SK-N-SH (cell line): ENCODE measurements at regions not wholly inside any gene's neighbourhood (a gene's known extent, or its start where the extent isn't known, plus 50 kb on each side); places are given as distances from the start of the nearest gene placed in this dataset.

Source experiments
- CTCF ChIA-PET: fragments of 300-600, 350-600 bp; formaldehyde crosslinking; extraction: SDS; loops from one replicate; lab custom pipeline; 2021; lab: Yijun Ruan, JAX
- POLR2A ChIA-PET: fragments of 350-600 bp; sonication (Branson Sonifier 250); formaldehyde crosslinking; extraction: SDS; loops from one replicate; lab custom pipeline; 2020; ENCODE audit warnings: antibody characterized with exemption, inconsistent platforms; lab: Yijun Ruan, JAX
- DNase-seq: peaks from one replicate; pipeline ENCODE4 v3.0.0; 2012
- H2AFZ ChIP-seq: fragments of 200-600 bp; sonication (generic); 2 replicates; pipeline ENCODE4 v1.8.1; 2016; ENCODE audit warnings: antibody characterized with exemption, mild to moderate bottlenecking, low read depth
- H3F3A ChIP-seq: fragments of 200-600 bp; sonication (generic); replicated peaks from 2 replicates; pipeline ENCODE3; 2016; ENCODE audit warnings: antibody characterized with exemption, mild to moderate bottlenecking; ENCODE audit not compliant: insufficient read depth
- H3K27ac ChIP-seq, 2 experiments: fragments of 200-500 bp in 1 of 2; fragments of 200-600 bp in 1 of 2; sonication (Bioruptor generic) in 1 of 2; sonication (generic), shearing (Covaris generic) in 1 of 2; 2 replicates each; pipeline versions ENCODE4 v1.5.1 to v1.6.1; 2014 to 2016; ENCODE audit warnings: low read depth in 2 of 2, inconsistent platforms in 1 of 2, low read length in 1 of 2, mild to moderate bottlenecking in 1 of 2, mixed read lengths in 1 of 2
- H3K27me3 ChIP-seq: fragments of 200-600 bp; sonication (generic), shearing (Covaris generic); 2 replicates; pipeline ENCODE4 v1.6.1; 2016; ENCODE audit warnings: mixed run types; ENCODE audit not compliant: insufficient read depth
- H3K36me3 ChIP-seq, 2 experiments: fragments of 200-500 bp in 1 of 2; fragments of 200-600 bp in 1 of 2; sonication (Bioruptor generic) in 1 of 2; sonication (generic) in 1 of 2; replicated peaks in 1 of 2; 2 replicates each; pipeline versions ENCODE3 to v1.5.1; 2014 to 2016; ENCODE audit warnings: low read length in 1 of 2, mild to moderate bottlenecking in 1 of 2; ENCODE audit not compliant: insufficient read depth in 2 of 2, control insufficient read depth in 1 of 2
- H3K4me1 ChIP-seq, 2 experiments: fragments of 200-500 bp in 1 of 2; fragments of 200-600 bp in 1 of 2; sonication (Bioruptor generic) in 1 of 2; sonication (generic), shearing (Covaris generic) in 1 of 2; 2 replicates each; pipeline versions ENCODE4 v1.5.1 to v1.6.1; 2014 to 2016; ENCODE audit warnings: low read depth in 1 of 2, low read length in 1 of 2, mixed run types in 1 of 2; ENCODE audit not compliant: insufficient read depth in 2 of 2, control insufficient read depth in 1 of 2
- H3K4me2 ChIP-seq: fragments of 200-600 bp; sonication (generic), shearing (Covaris generic); 2 replicates; pipeline ENCODE4 v1.6.1; 2017; ENCODE audit warnings: mixed run types
- H3K4me3 ChIP-seq, 2 experiments: fragments of 200-500 bp in 1 of 2; fragments of 200-600 bp in 1 of 2; sonication (Bioruptor generic) in 1 of 2; sonication (generic), shearing (Covaris generic) in 1 of 2; 2 replicates each; pipeline versions ENCODE4 v1.5.1 to v1.8.1; 2014 to 2016; ENCODE audit warnings: low read depth in 2 of 2, inconsistent platforms in 1 of 2, low read length in 1 of 2, mild to moderate bottlenecking in 1 of 2, mixed read lengths in 1 of 2, moderate library complexity in 1 of 2
- H3K79me2 ChIP-seq: fragments of 200-600 bp; sonication (generic); 2 replicates; pipeline ENCODE4 v1.8.1; 2017; ENCODE audit warnings: mild to moderate bottlenecking; ENCODE audit not compliant: insufficient read depth
- H3K9ac ChIP-seq: fragments of 200-600 bp; sonication (generic); 2 replicates; pipeline ENCODE4 v1.6.1; 2017; ENCODE audit warnings: mixed run types
- H3K9me2 ChIP-seq: fragments of 200-600 bp; sonication (generic); 2 replicates; pipeline ENCODE4 v1.6.1; 2017; ENCODE audit warnings: mixed run types
- H3K9me3 ChIP-seq: fragments of 200-600 bp; sonication (generic); 2 replicates; pipeline ENCODE4 v1.6.1; 2017; ENCODE audit warnings: mixed run types, mild to moderate bottlenecking, moderate library complexity
- H4K20me1 ChIP-seq: fragments of 200-600 bp; sonication (generic); 2 replicates; pipeline ENCODE4 v1.6.1; 2017; ENCODE audit warnings: mild to moderate bottlenecking, mixed run types; ENCODE audit not compliant: insufficient read depth
- CTCF ChIP-seq: fragments of 200-600 bp; sonication (generic); IDR thresholded peaks from 2 replicates; pipeline ENCODE4 v1.6.1; 2017; ENCODE audit warnings: antibody characterized with exemption, mild to moderate bottlenecking, moderate library complexity
- EP300 ChIP-seq, 2 experiments: IDR thresholded peaks; 2 replicates each; pipeline versions ENCODE4 v1.4.0 to v1.6.1; 2012; ENCODE audit warnings: borderline replicate concordance in 1 of 2, low read depth in 1 of 2, low read length in 1 of 2
- EZH2phosphoT487 ChIP-seq: fragments of 200-600 bp; sonication (generic); IDR thresholded peaks from 2 replicates; pipeline ENCODE4 v1.6.1; 2017; ENCODE audit warnings: low read depth, mixed run types, mild to moderate bottlenecking, antibody characterized with exemption, moderate library complexity, borderline replicate concordance
- FOSL2 ChIP-seq: IDR thresholded peaks from 2 replicates; pipeline ENCODE4 v1.4.0; 2012; ENCODE audit warnings: low read depth, mild to moderate bottlenecking, moderate library complexity, borderline replicate concordance
- GATA2 ChIP-seq: sonication (generic); formaldehyde crosslinking; IDR thresholded peaks from 2 replicates; pipeline ENCODE4 v1.5.0; 2020; ENCODE audit warnings: mild to moderate bottlenecking, missing genetic modification reagents
- JUND ChIP-seq: IDR thresholded peaks from 2 replicates; pipeline ENCODE4 v1.4.0; 2012
- MXI1 ChIP-seq: IDR thresholded peaks from 2 replicates; pipeline ENCODE4 v1.6.1; 2012; ENCODE audit warnings: mild to moderate bottlenecking, low read depth, low read length, improper control_type of control experiment
- NFIC ChIP-seq: IDR thresholded peaks from 2 replicates; pipeline ENCODE4 v1.4.0; 2012; ENCODE audit warnings: borderline replicate concordance
- NRF1 ChIP-seq: IDR thresholded peaks from 2 replicates; pipeline ENCODE4 v1.6.1; 2012; ENCODE audit warnings: low read depth, mild to moderate bottlenecking, low read length
- PBX3 ChIP-seq: IDR thresholded peaks from 2 replicates; pipeline ENCODE4; 2012
- POLR2AphosphoS5 ChIP-seq: IDR thresholded peaks from 2 replicates; pipeline ENCODE4 v1.6.1; 2012; ENCODE audit warnings: low read depth, low read length
- RCOR1 ChIP-seq: fragments of 150-350 bp; IDR thresholded peaks from 2 replicates; pipeline ENCODE4 v1.6.1; 2017; ENCODE audit warnings: antibody characterized with exemption, low read length
- REST ChIP-seq: IDR thresholded peaks from 2 replicates; pipeline ENCODE4 v1.6.1; 2012; ENCODE audit warnings: mild to moderate bottlenecking, low read depth, low read length, moderate library complexity
- RFX5 ChIP-seq: IDR thresholded peaks from 2 replicates; pipeline ENCODE4 v1.6.1; 2012; ENCODE audit warnings: mild to moderate bottlenecking, improper control_type of control experiment, low read length
- SIN3A ChIP-seq: IDR thresholded peaks from 2 replicates; pipeline ENCODE4 v1.6.1; 2012; ENCODE audit warnings: low read depth, mild to moderate bottlenecking, low read length, moderate library complexity, borderline replicate concordance
- SMC3 ChIP-seq: IDR thresholded peaks from 2 replicates; pipeline ENCODE4 v1.6.1; 2012; ENCODE audit warnings: low read depth, low read length, improper control_type of control experiment
- TEAD4 ChIP-seq: IDR thresholded peaks from 2 replicates; pipeline ENCODE4 v1.4.0; 2012; ENCODE audit warnings: mild to moderate bottlenecking, borderline replicate concordance; ENCODE audit not compliant: insufficient read depth
- ZBTB33 ChIP-seq: IDR thresholded peaks from 2 replicates; pipeline ENCODE4 v1.4.0; 2012; ENCODE audit warnings: low read depth, borderline replicate concordance
- WGBS: methylation state at CpG from one replicate; pipeline ENCODE4 v1.1.6; 2017; ENCODE audit warnings: low lambda C conversion rate; 5-methylcytosine and 5-hydroxymethylcytosine counted together

- Histone ChIP-seq H3K9me3 (no peaks in the 10 kb centered on the region), H3K4me2 (no peak overlapping the region), H3K9me2 (no peaks in the 10 kb centered on the region), H3K9ac (no peak overlapping the region), H3F3A (peaks cover 11% of the 10 kb centered on the region), H3K36me3 (peaks cover 11 to 14% of the 10 kb centered on the region in 2 experiments), H3K79me2 (peaks cover 39% of the 10 kb centered on the region; the same call in 1 of the 2 replicates), H3K4me3 (no peak overlapping the region), H3K27me3 (no peaks in the 10 kb centered on the region), H3K4me1 (no peaks in the 10 kb centered on the region), H4K20me1 (no peaks in the 10 kb centered on the region), H2AFZ (no peak overlapping the region), H3K27ac (peak overlapping the region in 1 of 2 experiments; percentile 40; a peak in 2 of 4 replicates)
- TF ChIP-seq FOSL2: no peak
- no peak for TF ChIP-seq RFX5
- TF ChIP-seq PBX3: no peak
- no peak for TF ChIP-seq NRF1
- no peak for TF ChIP-seq CTCF
- no peak for TF ChIP-seq EZH2phosphoT487
- no peak for TF ChIP-seq SMC3
- TF ChIP-seq NFIC: no peak
- TF ChIP-seq REST: no peak
- TF ChIP-seq RCOR1: no peak
- TF ChIP-seq SIN3A: no peak
- no peak for TF ChIP-seq EP300 (IDR thresholded peaks at IDR 0.05; ENCODE audit: borderline replicate concordance in 1 of 2, low read depth in 1 of 2, low read length in 1 of 2)
- TF ChIP-seq GATA2 (CRISPR knock-in tag): no peak
- TF ChIP-seq POLR2AphosphoS5: no peak
- TF ChIP-seq ZBTB33: no peak
- no peak for TF ChIP-seq MXI1
- no peak for TF ChIP-seq TEAD4
- TF ChIP-seq JUND: no peak
- POLR2A ChIA-PET: no interaction called here
- WGBS: 75% methylated on average over 1 of the region's 1 CpG
- no peak for DNase-seq
- CTCF ChIA-PET: interaction anchor here (0.7 kb wide), 1 partner anchor 34 kb away, joined by 3 read pairs; no protein-coding TSS in a partner anchor
Observed at GRCh38 chr6:34644716-34645115, 51.9 kb downstream of the ILRUN start.
